T-helper 1 cell treated with Interleukin-12 subunit alpha and Interleukin-12 subunit beta and Interleukin-4 antibody, amounts not matched to agents 30 μg/mL and 1 μg/mL, for 36 hours (primary cell): ENCODE measurements at regions not wholly inside any gene's neighbourhood (a gene's known extent, or its start where the extent isn't known, plus 50 kb on each side); places are given as distances from the start of the nearest gene placed in this dataset.

ENCODE experiments used
- H3K27ac Mint-ChIP-seq: one replicate; pipeline ENCODE4 v1.8.0; 2021; ENCODE audit warnings: mild to moderate bottlenecking, mixed read lengths
- H3K27me3 Mint-ChIP-seq: one replicate; pipeline ENCODE4 v1.8.0; 2021; ENCODE audit warnings: low read depth, mixed read lengths
- H3K36me3 Mint-ChIP-seq: one replicate; pipeline ENCODE4 v1.8.0; 2021; ENCODE audit warnings: low read depth, mixed read lengths
- H3K4me1 Mint-ChIP-seq: one replicate; pipeline ENCODE4 v1.8.0; 2021; ENCODE audit warnings: low read depth, mixed read lengths
- H3K4me3 Mint-ChIP-seq: one replicate; pipeline ENCODE4 v1.8.0; 2021; ENCODE audit warnings: mild to moderate bottlenecking, moderate library complexity, mixed read lengths
- H3K9me3 Mint-ChIP-seq: one replicate; pipeline ENCODE4 v1.8.0; 2021; ENCODE audit warnings: mixed read lengths

- Mint-ChIP-seq H3K4me3 (no peak overlapping the region), H3K4me1 (no peaks in the 10 kb centered on the region), H3K27ac (no peak overlapping the region), H3K36me3 (no peaks in the 10 kb centered on the region), H3K27me3 (peaks cover 16% of the 10 kb centered on the region), H3K9me3 (no peaks in the 10 kb centered on the region)
These were observed 70.1 kb upstream of the KRR1 start for GRCh38 chr12:75581515-75581914.

- H3K4me3 Mint-ChIP-seq: no peak overlapping the region
- no peaks in the 10 kb centered on the region for H3K9me3 Mint-ChIP-seq
- no peaks in the 10 kb centered on the region for H3K4me1 Mint-ChIP-seq
- peaks cover 12% of the 10 kb centered on the region for H3K27me3 Mint-ChIP-seq
- no peaks in the 10 kb centered on the region for H3K36me3 Mint-ChIP-seq
- H3K27ac Mint-ChIP-seq: no peak overlapping the region
These were observed 68.1 kb upstream of the KRR1 start for GRCh38 chr12:75579552-75579951.

GRCh38 chr12:75578546-75578945, 67.1 kb upstream of the KRR1 start:
- Mint-ChIP-seq H3K27ac (no peak overlapping the region), H3K27me3 (peaks cover 12% of the 10 kb centered on the region), H3K4me1 (no peaks in the 10 kb centered on the region), H3K9me3 (no peaks in the 10 kb centered on the region), H3K36me3 (no peaks in the 10 kb centered on the region), H3K4me3 (no peak overlapping the region)

- no peaks in the 10 kb centered on the region for H3K4me1 Mint-ChIP-seq
- H3K27me3 Mint-ChIP-seq: peaks cover 12% of the 10 kb centered on the region
- H3K9me3 Mint-ChIP-seq: no peaks in the 10 kb centered on the region
- H3K27ac Mint-ChIP-seq: no peak overlapping the region
- no peak overlapping the region for H3K4me3 Mint-ChIP-seq
- no peaks in the 10 kb centered on the region for H3K36me3 Mint-ChIP-seq
These were observed 66.4 kb upstream of the KRR1 start for GRCh38 chr12:75577812-75578211.

- H3K9me3 Mint-ChIP-seq: no peaks in the 10 kb centered on the region
- H3K4me1 Mint-ChIP-seq: no peaks in the 10 kb centered on the region
- H3K36me3 Mint-ChIP-seq: no peaks in the 10 kb centered on the region
- H3K27me3 Mint-ChIP-seq: peaks cover 4% of the 10 kb centered on the region
- no peak overlapping the region for H3K27ac Mint-ChIP-seq
- H3K4me3 Mint-ChIP-seq: no peak overlapping the region
These were observed 60.3 kb upstream of the KRR1 start for GRCh38 chr12:75571656-75572205.

- Mint-ChIP-seq H3K27me3 (peaks cover 4% of the 10 kb centered on the region), H3K9me3 (no peaks in the 10 kb centered on the region), H3K4me1 (no peaks in the 10 kb centered on the region), H3K36me3 (no peaks in the 10 kb centered on the region), H3K27ac (no peak overlapping the region), H3K4me3 (no peak overlapping the region)
These were observed 59.8 kb upstream of the KRR1 start for GRCh38 chr12:75571204-75571603.

- no peaks in the 10 kb centered on the region for H3K4me1 Mint-ChIP-seq
- no peak overlapping the region for H3K4me3 Mint-ChIP-seq
- no peaks in the 10 kb centered on the region for H3K36me3 Mint-ChIP-seq
- H3K9me3 Mint-ChIP-seq: no peaks in the 10 kb centered on the region
- H3K27me3 Mint-ChIP-seq: peaks cover 6% of the 10 kb centered on the region
- no peak overlapping the region for H3K27ac Mint-ChIP-seq
These were observed 57.4 kb upstream of the KRR1 start for GRCh38 chr12:75568801-75569200.

- Mint-ChIP-seq H3K4me1 (no peaks in the 10 kb centered on the region), H3K36me3 (no peaks in the 10 kb centered on the region), H3K4me3 (no peak overlapping the region), H3K27ac (no peak overlapping the region), H3K27me3 (peaks cover 6% of the 10 kb centered on the region), H3K9me3 (no peaks in the 10 kb centered on the region)
These were observed 57.0 kb upstream of the KRR1 start for GRCh38 chr12:75568393-75568792.

- no peak overlapping the region for H3K27ac Mint-ChIP-seq
- no peak overlapping the region for H3K4me3 Mint-ChIP-seq
- H3K27me3 Mint-ChIP-seq: peaks cover 18% of the 10 kb centered on the region
- no peaks in the 10 kb centered on the region for H3K4me1 Mint-ChIP-seq
- no peaks in the 10 kb centered on the region for H3K9me3 Mint-ChIP-seq
- H3K36me3 Mint-ChIP-seq: no peaks in the 10 kb centered on the region
These were observed 54.4 kb upstream of the KRR1 start for GRCh38 chr12:75565795-75566194.

GRCh38 chr12:75564852-75565251, 53.4 kb upstream of the KRR1 start:
- Mint-ChIP-seq H3K27ac (no peak overlapping the region), H3K36me3 (no peaks in the 10 kb centered on the region), H3K27me3 (peaks cover 18% of the 10 kb centered on the region), H3K9me3 (no peaks in the 10 kb centered on the region), H3K4me1 (no peaks in the 10 kb centered on the region), H3K4me3 (no peak overlapping the region)

- Mint-ChIP-seq H3K36me3 (no peaks in the 10 kb centered on the region), H3K27ac (no peak overlapping the region), H3K27me3 (peaks cover 18% of the 10 kb centered on the region), H3K4me3 (no peak overlapping the region), H3K9me3 (no peaks in the 10 kb centered on the region), H3K4me1 (no peaks in the 10 kb centered on the region)
These were observed 53.0 kb upstream of the KRR1 start for GRCh38 chr12:75564398-75564797.

- Mint-ChIP-seq H3K4me3 (no peak overlapping the region), H3K4me1 (no peaks in the 10 kb centered on the region), H3K36me3 (no peaks in the 10 kb centered on the region), H3K27ac (no peak overlapping the region), H3K9me3 (no peaks in the 10 kb centered on the region), H3K27me3 (peaks cover 21% of the 10 kb centered on the region)
These were observed 51.9 kb upstream of the KRR1 start for GRCh38 chr12:75563351-75563750.

GRCh38 chr12:75561921-75562320, 50.5 kb upstream of the KRR1 start:
- Mint-ChIP-seq H3K9me3 (no peaks in the 10 kb centered on the region), H3K4me1 (no peaks in the 10 kb centered on the region), H3K4me3 (no peak overlapping the region), H3K27me3 (peaks cover 21% of the 10 kb centered on the region), H3K36me3 (no peaks in the 10 kb centered on the region), H3K27ac (no peak overlapping the region)
